HG03045 (cell line): ENCODE measurements at regions not wholly inside any gene's neighbourhood (a gene's known extent, or its start where the extent isn't known, plus 50 kb on each side); places are given as distances from the start of the nearest gene placed in this dataset.
A peak's percentile ranks its signal among the peaks of the same experiment; 100 is the strongest.
"Not testable (repeated sequence)": the region's sequence is repeated elsewhere in the genome, so short reads cannot be mapped to it uniquely, and the experiment has no call there.

Source experiments
- ATAC-seq: cut with Tn5 transposase; IDR thresholded peaks from one replicate; pipeline ENCODE4 v1.9.1; 2021; ENCODE audit warnings: mild to moderate bottlenecking, moderate library complexity; ENCODE audit not compliant: unreplicated experiment

- no peak for ATAC-seq
These were observed 357.8 kb downstream of the ICE1 start for GRCh38 chr5:5780253-5780652.

- ATAC-seq = no peak
These were observed 354.5 kb downstream of the ICE1 start for GRCh38 chr5:5777013-5777412.

GRCh38 chr5:5772202-5772601, 349.7 kb downstream of the ICE1 start:
- ATAC-seq = no peak

GRCh38 chr5:5770825-5771224, 348.3 kb downstream of the ICE1 start:
- ATAC-seq = no peak

GRCh38 chr5:5767286-5767928, 344.9 kb downstream of the ICE1 start:
- ATAC-seq = no peak

GRCh38 chr5:5765066-5765850, 342.8 kb downstream of the ICE1 start:
- no peak for ATAC-seq

- no peak for ATAC-seq
These were observed 341.8 kb downstream of the ICE1 start for GRCh38 chr5:5764246-5764645.

GRCh38 chr5:5756762-5757161, 334.3 kb downstream of the ICE1 start:
- no peak for ATAC-seq

- peak; percentile 35 for ATAC-seq
These were observed 333.4 kb downstream of the ICE1 start for GRCh38 chr5:5755888-5756287.

GRCh38 chr5:5752844-5753243, 330.4 kb downstream of the ICE1 start:
- peak; percentile 53 for ATAC-seq

GRCh38 chr5:5751987-5752386, 329.5 kb downstream of the ICE1 start:
- no peak for ATAC-seq

- ATAC-seq = peak; percentile 41
These were observed 329.0 kb downstream of the ICE1 start for GRCh38 chr5:5751498-5751897.

- ATAC-seq = no peak
These were observed 318.9 kb downstream of the ICE1 start for GRCh38 chr5:5741418-5741817.

GRCh38 chr5:5739490-5739945, 317.0 kb downstream of the ICE1 start:
- no peak for ATAC-seq

GRCh38 chr5:5738797-5739489, 316.5 kb downstream of the ICE1 start:
- peak; percentile 55 for ATAC-seq

- ATAC-seq = no peak
These were observed 313.5 kb downstream of the ICE1 start for GRCh38 chr5:5736007-5736406.

GRCh38 chr5:5733058-5733457, 310.6 kb downstream of the ICE1 start:
- ATAC-seq = not testable (repeated sequence)

- no peak for ATAC-seq
These were observed 303.9 kb downstream of the ICE1 start for GRCh38 chr5:5726401-5726800.

GRCh38 chr5:5721881-5722280, 299.4 kb downstream of the ICE1 start:
- ATAC-seq = no peak

- no peak for ATAC-seq
These were observed 296.8 kb downstream of the ICE1 start for GRCh38 chr5:5719292-5719691.

- no peak for ATAC-seq
These were observed 294.2 kb downstream of the ICE1 start for GRCh38 chr5:5716665-5717064.

GRCh38 chr5:5711592-5711991, 289.1 kb downstream of the ICE1 start:
- no peak for ATAC-seq
